MCF 10A (cell line): ENCODE measurements at regions not wholly inside any gene's neighbourhood (a gene's known extent, or its start where the extent isn't known, plus 50 kb on each side); places are given as distances from the start of the nearest gene placed in this dataset.

Experiments
- BruUV-seq: library from RNA; stranded (reverse); fragments of 400-500 nt; replicated peaks from 2 replicates; lab custom pipeline; 2021; lab: Mats Ljungman, UMichigan
- CTCF ChIA-PET: fragments of 300-600 bp; sonication (Branson Sonifier 250); formaldehyde crosslinking; extraction: SDS; loops from one replicate; lab custom pipeline; 2021; ENCODE audit warnings: antibody characterized with exemption, inconsistent platforms; lab: Yijun Ruan, JAX
- POLR2A ChIA-PET: fragments of 300-600, 350-650 bp; sonication (Branson Sonifier 250); formaldehyde crosslinking; extraction: SDS; loops from one replicate; lab custom pipeline; 2020; ENCODE audit warnings: antibody characterized with exemption, inconsistent platforms; lab: Yijun Ruan, JAX
- DNase-seq: peaks from one replicate; pipeline ENCODE4 v3.0.0-alpha.2; 2018; ENCODE audit not compliant: unreplicated experiment
- H3K27ac Mint-ChIP-seq: one replicate; pipeline ENCODE4 v1.8.0; 2022; ENCODE audit warnings: mild to moderate bottlenecking, low read depth, mixed read lengths; ENCODE audit not compliant: unreplicated experiment
- H3K27me3 Mint-ChIP-seq: one replicate; pipeline ENCODE4 v1.8.0; 2022; ENCODE audit warnings: mixed read lengths; ENCODE audit not compliant: insufficient read depth, unreplicated experiment
- H3K36me3 Mint-ChIP-seq: one replicate; pipeline ENCODE4 v1.8.0; 2022; ENCODE audit warnings: mild to moderate bottlenecking, moderate library complexity, mixed read lengths; ENCODE audit not compliant: insufficient read depth, unreplicated experiment
- H3K4me1 Mint-ChIP-seq: one replicate; pipeline ENCODE4 v1.8.0; 2022; ENCODE audit warnings: mixed read lengths; ENCODE audit not compliant: insufficient read depth, unreplicated experiment
- H3K4me3 Mint-ChIP-seq: one replicate; pipeline ENCODE4 v1.8.0; 2022; ENCODE audit warnings: mild to moderate bottlenecking, moderate library complexity, mixed read lengths; ENCODE audit not compliant: unreplicated experiment
- H3K9me3 Mint-ChIP-seq: one replicate; pipeline ENCODE4 v1.8.0; 2022; ENCODE audit warnings: mixed read lengths; ENCODE audit not compliant: unreplicated experiment
- intact Hi-C: fragments of 100-400 bp; cut with micrococcal nuclease; formaldehyde crosslinking; loops from 2 replicates; pipeline ENCODE4 v1.14.1; 2022
- TF ChIP-seq, protein P1 (sequence below): fragments of 200-600 bp; IDR thresholded peaks from one replicate; pipeline ENCODE4 v1.8.0; 2022; ENCODE audit warnings: antibody characterized with exemption, mild to moderate bottlenecking; ENCODE audit not compliant: unreplicated experiment

DNA sequence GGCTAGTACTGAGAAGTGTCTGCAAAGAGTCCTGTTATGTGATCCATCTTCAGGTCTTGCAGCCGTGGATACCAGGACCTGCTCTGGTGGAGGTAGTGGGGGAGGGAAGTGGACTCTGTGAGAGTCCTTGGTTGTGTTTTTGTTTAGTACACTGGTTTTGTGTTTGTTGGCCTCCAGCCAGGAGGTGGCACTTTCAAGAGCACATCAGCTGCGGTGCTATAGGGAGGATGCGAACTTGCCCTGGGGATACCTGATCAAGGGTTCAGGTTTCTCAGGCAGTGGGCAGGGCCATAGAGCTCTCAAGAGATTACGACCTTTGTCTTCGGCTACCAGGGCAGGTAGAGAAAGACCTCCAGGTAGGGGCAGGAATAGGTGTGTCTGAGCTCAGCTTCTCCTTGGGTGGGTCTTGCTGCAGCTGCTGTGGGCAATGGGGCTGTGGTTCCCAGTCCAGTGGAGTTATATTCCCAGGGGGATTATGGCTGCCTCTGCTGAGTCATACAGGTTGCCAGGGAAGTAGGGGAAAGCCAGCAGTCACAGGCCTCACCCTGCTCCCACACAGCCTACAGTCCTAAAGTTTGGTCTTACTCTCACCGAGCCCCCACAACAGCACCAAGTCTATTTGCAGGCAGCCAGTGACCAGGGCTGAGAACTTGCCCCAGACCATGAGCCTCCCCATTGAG lies 132.8 kb upstream of the NPHP3 start:
- no peaks in the 10 kb centered on the region for H3K4me1 Mint-ChIP-seq
- ChIA-PET POLR2A (no interaction called here), CTCF (no interaction called here)
- no peak overlapping the region for H3K27ac Mint-ChIP-seq
- peaks cover 5% of the 10 kb centered on the region for H3K27me3 Mint-ChIP-seq
- BruUV-seq = no TSS peak
- H3K9me3 Mint-ChIP-seq = no peaks in the 10 kb centered on the region
- no peak overlapping the region for H3K4me3 Mint-ChIP-seq
- DNase-seq = no peak
- intact Hi-C loops = no loop called here
- no peaks in the 10 kb centered on the region for H3K36me3 Mint-ChIP-seq
- TF ChIP-seq, protein P1, sequence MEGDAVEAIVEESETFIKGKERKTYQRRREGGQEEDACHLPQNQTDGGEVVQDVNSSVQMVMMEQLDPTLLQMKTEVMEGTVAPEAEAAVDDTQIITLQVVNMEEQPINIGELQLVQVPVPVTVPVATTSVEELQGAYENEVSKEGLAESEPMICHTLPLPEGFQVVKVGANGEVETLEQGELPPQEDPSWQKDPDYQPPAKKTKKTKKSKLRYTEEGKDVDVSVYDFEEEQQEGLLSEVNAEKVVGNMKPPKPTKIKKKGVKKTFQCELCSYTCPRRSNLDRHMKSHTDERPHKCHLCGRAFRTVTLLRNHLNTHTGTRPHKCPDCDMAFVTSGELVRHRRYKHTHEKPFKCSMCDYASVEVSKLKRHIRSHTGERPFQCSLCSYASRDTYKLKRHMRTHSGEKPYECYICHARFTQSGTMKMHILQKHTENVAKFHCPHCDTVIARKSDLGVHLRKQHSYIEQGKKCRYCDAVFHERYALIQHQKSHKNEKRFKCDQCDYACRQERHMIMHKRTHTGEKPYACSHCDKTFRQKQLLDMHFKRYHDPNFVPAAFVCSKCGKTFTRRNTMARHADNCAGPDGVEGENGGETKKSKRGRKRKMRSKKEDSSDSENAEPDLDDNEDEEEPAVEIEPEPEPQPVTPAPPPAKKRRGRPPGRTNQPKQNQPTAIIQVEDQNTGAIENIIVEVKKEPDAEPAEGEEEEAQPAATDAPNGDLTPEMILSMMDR = no peak

DNA sequence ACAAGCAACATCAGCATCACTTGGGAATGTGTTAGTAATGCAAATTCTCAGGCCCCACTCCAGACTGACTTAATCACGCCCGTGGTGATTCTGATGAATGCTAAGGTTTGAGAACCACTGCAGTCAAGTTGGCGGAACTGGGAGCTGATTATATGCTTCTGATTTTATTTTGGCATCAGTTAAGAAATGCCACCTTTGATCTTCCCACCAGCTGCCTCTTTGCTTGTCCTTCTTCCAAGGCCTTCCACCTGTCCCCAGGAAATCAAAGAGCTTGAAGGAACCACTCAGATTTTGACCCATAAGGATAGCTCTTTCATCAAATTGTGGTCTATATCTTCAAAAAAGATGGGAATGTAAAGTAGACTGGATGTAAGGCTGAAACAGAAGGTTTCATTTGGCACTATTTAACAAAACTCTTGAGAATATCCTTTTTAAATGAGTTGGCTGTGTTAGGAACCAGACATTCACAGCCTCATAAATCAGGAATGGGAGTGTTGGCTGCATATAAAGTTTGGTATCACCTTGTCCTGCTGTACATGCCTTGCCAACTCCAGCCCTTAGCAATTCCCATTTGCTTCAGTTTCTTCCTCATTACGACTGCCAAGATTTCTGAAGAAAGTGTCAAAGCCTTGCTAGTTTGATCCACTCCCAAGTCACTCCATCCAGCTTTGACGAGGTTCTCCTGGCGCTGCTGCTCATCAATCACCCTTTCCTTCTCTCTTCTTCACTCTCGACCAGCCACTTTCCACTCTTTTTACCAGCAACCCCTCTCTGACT lies 125.8 kb upstream of the NPHP3 start:
- no peaks in the 10 kb centered on the region for H3K9me3 Mint-ChIP-seq
- POLR2A ChIA-PET = interaction anchor here (0.6 kb wide), 1 partner anchor 120 kb away, joined by 3 read pairs; no protein-coding TSS in a partner anchor

DNA sequence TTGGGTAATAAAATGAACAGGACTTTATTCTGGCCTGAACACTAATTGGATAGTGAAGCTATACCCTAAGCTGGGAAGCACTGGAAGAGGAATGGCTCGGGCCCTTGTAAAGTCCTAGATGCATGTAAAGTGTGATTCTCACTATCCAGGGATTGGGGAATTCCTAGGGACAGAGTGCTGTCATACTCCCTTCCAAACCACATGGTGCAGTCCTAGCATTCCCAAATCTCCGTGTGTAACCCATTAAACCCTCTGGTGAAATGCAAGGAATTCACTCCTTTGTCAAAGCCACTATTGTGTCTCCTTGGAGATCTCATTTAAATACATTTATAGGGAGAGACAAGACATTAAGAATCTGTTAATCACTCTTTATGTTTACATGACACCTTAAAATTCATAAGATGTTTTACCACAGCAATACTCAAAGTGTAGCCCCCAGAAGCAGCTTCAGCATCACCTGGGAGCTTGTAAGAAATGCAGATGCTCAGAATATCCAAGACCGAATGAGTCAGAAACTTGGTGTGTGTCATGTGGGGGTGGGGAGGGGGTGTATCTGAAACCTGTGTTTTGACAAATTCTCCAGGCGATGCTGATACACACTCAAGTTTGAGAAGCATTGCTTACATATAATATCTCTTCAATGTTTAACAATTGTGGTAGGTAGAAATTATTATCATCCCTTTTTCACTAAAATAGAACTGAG lies 121.8 kb upstream of the NPHP3 start:
- Mint-ChIP-seq H3K4me3 (no peak overlapping the region), H3K9me3 (no peaks in the 10 kb centered on the region), H3K27me3 (peaks cover 37% of the 10 kb centered on the region), H3K36me3 (no peaks in the 10 kb centered on the region), H3K27ac (no peak overlapping the region), H3K4me1 (no peaks in the 10 kb centered on the region)
- intact Hi-C loops = no loop called here
- BruUV-seq = no TSS peak
- ChIA-PET POLR2A (no interaction called here), CTCF (interaction anchor here (0.6 kb wide), 2 partner anchors 363 to 562 kb away, joined by 3 read pairs; no protein-coding TSS in a partner anchor)
- TF ChIP-seq, protein P1 = no peak
- DNase-seq = no peak

More for the DNA sequence above, 125.8 kb upstream of the NPHP3 start:
- CTCF ChIA-PET = interaction anchor here (0.7 kb wide), 1 partner anchor 712 kb away, joined by 3 read pairs; no protein-coding TSS in a partner anchor
- TF ChIP-seq, protein P1 = no peak
- intact Hi-C loops = no loop called here
- no peaks in the 10 kb centered on the region for H3K4me1 Mint-ChIP-seq
- DNase-seq = no peak
- BruUV-seq = no TSS peak
- no peaks in the 10 kb centered on the region for H3K36me3 Mint-ChIP-seq
- no peak overlapping the region for H3K4me3 Mint-ChIP-seq
- no peak overlapping the region for H3K27ac Mint-ChIP-seq
- peaks cover 14% of the 10 kb centered on the region for H3K27me3 Mint-ChIP-seq

DNA sequence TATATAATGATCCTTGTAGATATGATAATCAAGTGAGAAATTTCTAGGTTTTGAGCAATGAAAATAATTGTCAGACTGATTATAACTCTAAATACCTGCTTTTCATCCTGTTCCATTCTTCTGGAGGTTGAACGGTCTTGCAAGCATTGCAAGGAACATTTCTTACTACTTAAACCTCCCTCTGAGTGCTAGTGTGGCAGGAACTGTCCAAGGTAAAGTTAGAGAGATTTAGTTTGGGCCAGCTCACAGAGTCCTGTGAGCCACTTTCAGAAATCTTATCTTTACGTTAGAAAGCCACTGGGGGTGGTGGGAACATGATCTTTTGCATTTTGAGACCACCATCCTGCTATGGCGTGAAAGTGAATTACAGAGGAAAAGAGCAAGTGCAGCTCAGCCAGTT lies 121.1 kb upstream of the NPHP3 start:
- H3K27ac Mint-ChIP-seq = no peak overlapping the region
- TF ChIP-seq, protein P1 = no peak
- CTCF ChIA-PET = interaction anchor here (0.6 to 0.8 kb wide), 2 partner anchors 103 to 189 kb away, joined by 3 to 6 read pairs; no protein-coding TSS in a partner anchor
- POLR2A ChIA-PET = no interaction called here
- BruUV-seq = no TSS peak
- H3K4me3 Mint-ChIP-seq = no peak overlapping the region
- no peaks in the 10 kb centered on the region for H3K4me1 Mint-ChIP-seq
- H3K36me3 Mint-ChIP-seq = no peaks in the 10 kb centered on the region
- no peak for DNase-seq
- peaks cover 31% of the 10 kb centered on the region for H3K27me3 Mint-ChIP-seq
- intact Hi-C loops = no loop called here
- H3K9me3 Mint-ChIP-seq = no peaks in the 10 kb centered on the region
